ENCODE measurements at regions not wholly inside any gene's neighbourhood (a gene's known extent, or its start where the extent isn't known, plus 50 kb on each side); places are given as distances from the start of the nearest gene placed in this dataset.

GRCh38 chr2:196239622-196240587 is 68.5 kb upstream of the STK17B start (continued):
- peak; percentile 62; the same call in 1 of the 2 replicates for TF ChIP-seq ADNP (tag; IDR thresholded peaks at IDR 0.05)
- no peak for TF ChIP-seq HSF4 (CRISPR knock-in tag; IDR thresholded peaks at IDR 0.05; ENCODE audit: borderline replicate concordance)
- TF ChIP-seq PCBP2 (IDR thresholded peaks at IDR 0.05; ENCODE audit: low read depth, low read length, poor library complexity, severe bottlenecking), result no peak
- no peak for TF ChIP-seq ZNF609 (CRISPR knock-in tag; IDR thresholded peaks at IDR 0.05; ENCODE audit: borderline replicate concordance)
- no peak for TF ChIP-seq ZFP1 (CRISPR knock-in tag; IDR thresholded peaks at IDR 0.05)
- TF ChIP-seq CHAMP1 (IDR thresholded peaks at IDR 0.05), result no peak
- TF ChIP-seq CBX5 (IDR thresholded peaks at IDR 0.05; ENCODE audit: borderline replicate concordance, low read depth), result no peak
- no peak for TF ChIP-seq MYC (IDR thresholded peaks at IDR 0.05; ENCODE audit: low read depth, low read length)
- TF ChIP-seq MYC (CRISPR knock-in tag; IDR thresholded peaks at IDR 0.05; ENCODE audit: borderline replicate concordance, low read depth), result no peak
- TF ChIP-seq SAP30 (IDR thresholded peaks at IDR 0.05; ENCODE audit: borderline replicate concordance, insufficient read depth, low read depth, low read length, poor library complexity, severe bottlenecking), result no peak
- no peak for TF ChIP-seq DLX4 (CRISPR knock-in tag; IDR thresholded peaks at IDR 0.05)
- TF ChIP-seq AFF1 (IDR thresholded peaks at IDR 0.05; ENCODE audit: low read depth in 1 of 2, partially characterized antibody in 2 of 2), result no peak
- no peak for TF ChIP-seq ZBTB8A (IDR thresholded peaks at IDR 0.05; ENCODE audit: partially characterized antibody)
